GM12878 (cell line): ENCODE measurements at regions not wholly inside any gene's neighbourhood (a gene's known extent, or its start where the extent isn't known, plus 50 kb on each side); places are given as distances from the start of the nearest gene placed in this dataset.
A peak's percentile ranks its signal among the peaks of the same experiment; 100 is the strongest.

Source experiments
- ATAC-seq: fragments of 200-7000 bp; cut with Tn5 transposase; 3 replicates; pipeline ENCODE4 v1.9.1; 2020; ENCODE audit warnings: mild to moderate bottlenecking, moderate library complexity
- BruUV-seq: library from RNA; stranded (reverse); fragments of 400-500 nt; replicated peaks from 2 replicates; lab custom pipeline; 2021; lab: Mats Ljungman, UMichigan
- CTCF ChIA-PET: fragments of 300-600 bp; sonication (Branson Sonifier 250); formaldehyde crosslinking; extraction: SDS; loops from one replicate; lab custom pipeline; 2021; ENCODE audit warnings: inconsistent platforms; lab: Yijun Ruan, JAX
- POLR2A ChIA-PET: fragments of 350-600 bp; formaldehyde crosslinking; extraction: SDS; loops from one replicate; lab custom pipeline; 2021; ENCODE audit warnings: inconsistent platforms; lab: Charles Lee
- RAD21 ChIA-PET: fragments of 300-600 bp; sonication (Branson Sonifier 250); formaldehyde crosslinking; loops from one replicate; lab custom pipeline; 2023; ENCODE audit warnings: antibody characterized with exemption; ENCODE audit not compliant: unreplicated experiment; lab: Charles Lee
- SMC1A ChIA-PET: fragments of 300-600 bp; sonication (Branson Sonifier 250); formaldehyde crosslinking; loops from one replicate; lab custom pipeline; 2023; ENCODE audit not compliant: unreplicated experiment, uncharacterized antibody; lab: Charles Lee
- DNase-seq: peaks from one replicate; pipeline ENCODE4 v3.0.0-alpha.2; 2011; ENCODE audit warnings: low read depth, low spot score
- FAIRE-seq: peaks from 3 replicates; lab custom pipeline; 2011; peaks lifted over from hg19 to GRCh38; lab: Jason Lieb, UNC
- H2AFZ ChIP-seq: 2 replicates; pipeline ENCODE4 v1.6.0; 2011; ENCODE audit warnings: low read depth, low read length, control low read depth; ENCODE audit not compliant: control insufficient read depth
- H3K27ac ChIP-seq: 2 replicates; pipeline ENCODE4 v1.5.1; 2011; ENCODE audit warnings: control low read depth; ENCODE audit not compliant: control insufficient read depth, insufficient read depth
- H3K27me3 ChIP-seq, 2 experiments: replicated peaks in 1 of 2; 2 replicates each; pipeline versions ENCODE4 v1.6.0 to v1.6.1; 2011; ENCODE audit warnings: low read length in 1 of 2; ENCODE audit not compliant: control insufficient read depth in 2 of 2, insufficient read depth in 2 of 2
- H3K36me3 ChIP-seq, 2 experiments: 2 replicates each; pipeline ENCODE4 v1.5.1; 2011; ENCODE audit warnings: low read length in 1 of 2; ENCODE audit not compliant: control insufficient read depth in 2 of 2, insufficient read depth in 2 of 2
- H3K4me1 ChIP-seq: 2 replicates; pipeline ENCODE4 v1.6.1; 2011; ENCODE audit warnings: mild to moderate bottlenecking, low read length, moderate library complexity, mixed read lengths; ENCODE audit not compliant: control insufficient read depth, insufficient read depth
- H3K4me2 ChIP-seq: 2 replicates; pipeline ENCODE4 v1.6.0; 2011; ENCODE audit warnings: control low read depth; ENCODE audit not compliant: control insufficient read depth, insufficient read depth
- H3K4me3 ChIP-seq: fragments of 200-600 bp; sonication (generic); 2 replicates; pipeline ENCODE4 v1.5.1; 2016
- H3K79me2 ChIP-seq: 2 replicates; pipeline ENCODE4 v1.6.0; 2011; ENCODE audit warnings: low read length; ENCODE audit not compliant: control insufficient read depth, insufficient read depth
- H3K9ac ChIP-seq: 2 replicates; pipeline ENCODE4 v1.8.0; 2011; ENCODE audit warnings: low read length, control low read depth, mixed read lengths; ENCODE audit not compliant: control insufficient read depth, insufficient read depth
- H3K9me3 ChIP-seq: replicated peaks from 3 replicates; pipeline ENCODE4 v1.5.1; 2011; ENCODE audit warnings: mild to moderate bottlenecking, low read length; ENCODE audit not compliant: control insufficient read depth, insufficient read depth
- H4K20me1 ChIP-seq: 2 replicates; pipeline ENCODE4 v1.6.0; 2011; ENCODE audit not compliant: control insufficient read depth, insufficient read depth
- ATF7 ChIP-seq: fragments of 450-650 bp; IDR thresholded peaks from 2 replicates; pipeline ENCODE4 v1.6.1; 2016; ENCODE audit warnings: low read depth, mild to moderate bottlenecking
- BCL3 ChIP-seq: IDR thresholded peaks from 2 replicates; pipeline ENCODE4 v1.6.1; 2011; ENCODE audit warnings: borderline replicate concordance, low read depth, mild to moderate bottlenecking, moderate library complexity, low read length; ENCODE audit not compliant: insufficient read depth, poor library complexity, severe bottlenecking
- BMI1 ChIP-seq: fragments of 450-650 bp; IDR thresholded peaks from 2 replicates; pipeline ENCODE4 v1.6.1; 2016; ENCODE audit warnings: mild to moderate bottlenecking, moderate library complexity, borderline replicate concordance
- MEF2A ChIP-seq: IDR thresholded peaks from 2 replicates; pipeline ENCODE4 v1.6.1; 2011; ENCODE audit warnings: low read depth, mild to moderate bottlenecking, low read length, moderate library complexity; ENCODE audit not compliant: insufficient read depth
- MTA3 ChIP-seq: IDR thresholded peaks from 2 replicates; pipeline ENCODE4 v1.6.1; 2012; ENCODE audit warnings: low read length, inconsistent platforms, borderline replicate concordance
- NFIC ChIP-seq: IDR thresholded peaks from 2 replicates; pipeline ENCODE4 v1.6.1; 2012; ENCODE audit warnings: low read depth, mild to moderate bottlenecking, inconsistent platforms, low read length, moderate library complexity
- NR2C1 ChIP-seq: fragments of 450-650 bp; IDR thresholded peaks from 2 replicates; pipeline ENCODE4 v1.6.1; 2017; ENCODE audit warnings: antibody characterized with exemption, mild to moderate bottlenecking, moderate library complexity
- POLR2A ChIP-seq: IDR thresholded peaks from 2 replicates; pipeline ENCODE4 v1.6.1; 2011; ENCODE audit warnings: low read depth, mild to moderate bottlenecking, low read length
- RAD21 ChIP-seq: IDR thresholded peaks from 2 replicates; pipeline ENCODE4 v1.6.1; 2011; ENCODE audit warnings: mild to moderate bottlenecking, low read depth, low read length, moderate library complexity; ENCODE audit not compliant: insufficient read depth
- RAD51 ChIP-seq: fragments of 450-650 bp; IDR thresholded peaks from 2 replicates; pipeline ENCODE4 v1.6.1; 2016; ENCODE audit warnings: moderate library complexity, mild to moderate bottlenecking, inconsistent platforms
- RELA ChIP-seq: fragments of 450-650 bp; IDR thresholded peaks from 2 replicates; pipeline ENCODE4 v1.8.0; 2014; ENCODE audit warnings: borderline replicate concordance; ENCODE audit not compliant: partially characterized antibody
- REST ChIP-seq: IDR thresholded peaks from 2 replicates; pipeline ENCODE4 v1.6.1; 2012; ENCODE audit warnings: mild to moderate bottlenecking, low read depth, low read length
- SRF ChIP-seq, 2 experiments: IDR thresholded peaks; 2 replicates each; pipeline ENCODE4 v1.6.1; 2011; ENCODE audit warnings: low read depth in 2 of 2, low read length in 2 of 2, mild to moderate bottlenecking in 1 of 2, moderate library complexity in 1 of 2
- STAT3 ChIP-seq: IDR thresholded peaks from 2 replicates; pipeline ENCODE4 v1.6.1; 2011; ENCODE audit warnings: low read depth, low read length, improper control_type of control experiment
- ZNF687 ChIP-seq: fragments of 450-650 bp; IDR thresholded peaks from 2 replicates; pipeline ENCODE4 v1.6.1; 2017; ENCODE audit warnings: mild to moderate bottlenecking, moderate library complexity
- ZSCAN29 ChIP-seq: fragments of 450-650 bp; IDR thresholded peaks from 2 replicates; pipeline ENCODE4 v1.6.1; 2017; ENCODE audit warnings: mild to moderate bottlenecking, moderate library complexity
- WGBS: methylation state at CpG from one replicate; pipeline ENCODE4 v1.1.6; 2016; ENCODE audit warnings: low lambda C conversion rate; ENCODE audit not compliant: insufficient replicate concordance, insufficient coverage; ENCODE audit errors: missing lambda C conversion rate; 5-methylcytosine and 5-hydroxymethylcytosine counted together
- in situ Hi-C: fragments of 300-500 bp; cut with MboI; formaldehyde crosslinking; loops from 9 replicates; pipeline ENCODE4 v1.14.3; 2018; ENCODE audit warnings: mixed read lengths
- intact Hi-C: fragments of 100-400 bp; cut with micrococcal nuclease; formaldehyde crosslinking; loops from one replicate; pipeline ENCODE4 v1.14.2; 2022; ENCODE audit not compliant: unreplicated experiment

- POLR2A ChIA-PET: interaction anchor here (0.5 to 1.5 kb wide), 2 partner anchors 52 to 54 kb away, joined by 3 to 4 read pairs; no protein-coding TSS in a partner anchor
- Histone ChIP-seq H3K4me3 (no peak overlapping the region), H3K4me2 (no peak overlapping the region), H3K27ac (no peak overlapping the region), H4K20me1 (no peaks in the 10 kb centered on the region), H3K79me2 (no peaks in the 10 kb centered on the region), H3K27me3 (peaks cover 0 to 3% of the 10 kb centered on the region in 2 experiments; a peak in 1 of 4 replicates), H3K36me3 (no peaks in the 10 kb centered on the region), H3K4me1 (no peaks in the 10 kb centered on the region), H3K9me3 (no peaks in the 10 kb centered on the region), H2AFZ (no peak overlapping the region), H3K9ac (no peak overlapping the region)
- FAIRE-seq (no peak), ATAC-seq (peak; percentile 32; the same call in 1 of the 3 replicates), DNase-seq (no peak)
- CTCF ChIA-PET: interaction anchor here (0.6 to 6.4 kb wide), 14 partner anchors 9 to 201 kb away, joined by 3 to 159 read pairs (median 4); no protein-coding TSS in a partner anchor
- BruUV-seq: no TSS peak
- SMC1A ChIA-PET: interaction anchor here (0.7 to 5.8 kb wide), 8 partner anchors 15 to 198 kb away, joined by 3 to 108 read pairs (median 6); no protein-coding TSS in a partner anchor
- in situ Hi-C loops (no loop called here), intact Hi-C loops (loop anchor here (2.0 kb wide), 1 partner anchor 55 kb away; no protein-coding TSS in a partner anchor)
- WGBS: 40% methylated on average over 4 of the region's 4 CpGs
- RAD21 ChIA-PET: interaction anchor here (0.9 to 6.4 kb wide), 4 partner anchors 49 to 198 kb away, joined by 3 to 116 read pairs (median 15); no protein-coding TSS in a partner anchor
- no peak for TF ChIP-seq POLR2A
- no peak for TF ChIP-seq NFIC
- TF ChIP-seq ZNF687: no peak
- peak; percentile 60 for TF ChIP-seq RAD21
- no peak for TF ChIP-seq STAT3
- no peak for TF ChIP-seq NR2C1
- no peak for TF ChIP-seq MEF2A
- no peak for TF ChIP-seq ZSCAN29
- no peak for TF ChIP-seq ATF7
- TF ChIP-seq RELA: no peak
- TF ChIP-seq REST: no peak
- no peak for TF ChIP-seq SRF (IDR thresholded peaks at IDR 0.05; ENCODE audit: low read depth in 2 of 2, low read length in 2 of 2)
- TF ChIP-seq BCL3: no peak
- TF ChIP-seq RAD51: no peak
- no peak for TF ChIP-seq MTA3
- no peak for TF ChIP-seq BMI1
These were observed 136.6 kb upstream of the ZNF648 start for GRCh38 chr1:182198006-182198605.
